Immature natural killer cell (primary cell): ENCODE measurements at regions not wholly inside any gene's neighbourhood (a gene's known extent, or its start where the extent isn't known, plus 50 kb on each side); places are given as distances from the start of the nearest gene placed in this dataset.

ENCODE experiments used
- DNase-seq, 3 donors: peaks; one replicate each; pipeline ENCODE4 v3.0.0; 2022; ENCODE audit warnings: mixed read lengths in 1 of 3
- H3K27ac Mint-ChIP-seq, 6 donors: one replicate each; pipeline ENCODE4 v1.8.0; 2020; ENCODE audit warnings: mixed read lengths in 6 of 6, mild to moderate bottlenecking in 5 of 6, inconsistent platforms in 4 of 6, moderate library complexity in 3 of 6
- H3K27me3 Mint-ChIP-seq, 3 donors: one replicate each; pipeline ENCODE4 v1.8.0; 2020 to 2021; ENCODE audit warnings: low read depth in 3 of 3, mild to moderate bottlenecking in 3 of 3, mixed read lengths in 3 of 3, moderate library complexity in 3 of 3, inconsistent platforms in 1 of 3
- H3K36me3 Mint-ChIP-seq, 3 donors: one replicate each; pipeline ENCODE4 v1.8.0; 2020; ENCODE audit warnings: mixed read lengths in 3 of 3, inconsistent platforms in 2 of 3, mild to moderate bottlenecking in 2 of 3
- H3K4me1 Mint-ChIP-seq, 2 donors: one replicate each; pipeline ENCODE4 v1.8.0; 2020; ENCODE audit warnings: inconsistent platforms in 2 of 2, mild to moderate bottlenecking in 2 of 2, mixed read lengths in 2 of 2, moderate library complexity in 1 of 2
- H3K4me3 Mint-ChIP-seq, 5 donors: one replicate each; pipeline ENCODE4 v1.8.0; 2020; ENCODE audit warnings: mild to moderate bottlenecking in 5 of 5, mixed read lengths in 5 of 5, inconsistent platforms in 3 of 5, moderate library complexity in 3 of 5
- H3K9me3 Mint-ChIP-seq, 6 donors: one replicate each; pipeline ENCODE4 v1.8.0; 2020; ENCODE audit warnings: mild to moderate bottlenecking in 6 of 6, mixed read lengths in 6 of 6, inconsistent platforms in 4 of 6, moderate library complexity in 3 of 6

DNA sequence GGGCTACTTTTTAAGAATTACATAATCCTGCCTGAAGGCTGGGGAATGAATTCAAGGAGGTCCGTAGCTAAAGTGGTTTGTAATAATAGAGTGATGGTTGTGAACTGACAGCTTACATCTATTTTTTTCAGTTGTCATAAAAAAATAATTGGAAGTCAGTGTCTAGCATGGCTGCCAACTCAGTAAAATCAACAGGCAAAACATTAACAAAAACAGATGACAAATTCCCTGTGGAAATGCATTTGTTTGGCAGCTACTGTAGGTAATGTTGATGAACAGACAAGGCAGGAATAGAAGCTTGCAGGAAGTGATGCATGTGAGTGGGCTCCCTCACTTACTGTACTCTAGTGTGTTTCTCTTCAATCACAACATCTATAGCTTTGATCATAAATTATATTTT is 766.0 kb upstream of the POT1 start:
- no peaks in the 10 kb centered on the region for H3K4me1 Mint-ChIP-seq
- DNase-seq: no peak
- no peaks in the 10 kb centered on the region for H3K27me3 Mint-ChIP-seq
- H3K36me3 Mint-ChIP-seq: no peaks in the 10 kb centered on the region
- H3K27ac Mint-ChIP-seq: no peak overlapping the region
- peaks cover 0 to 9% (median 0%) of the 10 kb centered on the region in 6 donors for H3K9me3 Mint-ChIP-seq
- no peak overlapping the region for H3K4me3 Mint-ChIP-seq

DNA sequence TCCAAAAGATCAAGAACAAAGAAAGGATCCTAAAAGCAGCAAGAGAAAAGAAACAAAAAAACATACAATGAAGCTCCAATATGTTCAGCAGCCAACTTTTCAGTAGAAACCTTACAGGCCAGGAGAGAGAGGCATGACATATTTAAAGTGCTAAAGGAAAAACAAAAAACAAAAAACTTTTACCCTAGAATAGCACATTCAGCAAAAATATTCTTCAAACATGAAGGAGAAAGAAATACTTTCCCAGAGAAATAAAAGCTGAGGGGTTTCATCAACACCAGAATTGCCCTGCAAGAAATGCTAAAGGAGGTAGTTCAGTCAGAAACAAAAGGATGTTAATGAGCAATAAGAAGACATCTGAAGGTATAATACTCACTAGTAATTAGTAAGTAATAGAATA is 753.5 kb upstream of the POT1 start:
- no peak for DNase-seq
- Mint-ChIP-seq H3K27me3 (peaks cover 0 to 2% (median 1%) of the 10 kb centered on the region in 3 donors), H3K4me1 (no peaks in the 10 kb centered on the region), H3K27ac (no peak overlapping the region), H3K4me3 (no peak overlapping the region), H3K36me3 (no peaks in the 10 kb centered on the region), H3K9me3 (peaks cover 2 to 8% (median 5%) of the 10 kb centered on the region in 6 donors)

DNA sequence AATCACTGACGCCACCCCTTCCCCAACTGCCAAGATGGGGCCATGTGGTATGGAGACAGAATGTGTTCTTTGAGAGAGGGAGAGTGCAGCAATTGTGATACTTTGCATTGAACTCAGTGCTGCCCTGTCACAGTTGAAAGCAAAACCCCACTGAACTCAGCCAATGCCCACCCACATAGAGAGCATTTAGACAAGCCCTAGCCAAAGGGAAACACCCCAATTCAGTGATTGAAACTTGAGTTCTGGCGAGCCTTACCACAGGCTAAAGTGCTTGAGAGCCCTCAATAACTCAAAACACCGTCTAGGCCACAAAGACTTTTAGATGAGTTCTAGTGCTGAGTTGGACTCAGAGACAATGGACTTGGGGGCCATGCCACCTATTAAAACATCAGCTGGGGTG is 751.9 kb upstream of the POT1 start:
- Mint-ChIP-seq H3K27ac (no peak overlapping the region), H3K4me3 (no peak overlapping the region), H3K27me3 (peaks cover 0 to 1% (median under 1%) of the 10 kb centered on the region in 3 donors), H3K9me3 (peaks cover 2 to 6% (median 4%) of the 10 kb centered on the region in 6 donors), H3K36me3 (no peaks in the 10 kb centered on the region), H3K4me1 (no peaks in the 10 kb centered on the region)
- DNase-seq: no peak

DNA sequence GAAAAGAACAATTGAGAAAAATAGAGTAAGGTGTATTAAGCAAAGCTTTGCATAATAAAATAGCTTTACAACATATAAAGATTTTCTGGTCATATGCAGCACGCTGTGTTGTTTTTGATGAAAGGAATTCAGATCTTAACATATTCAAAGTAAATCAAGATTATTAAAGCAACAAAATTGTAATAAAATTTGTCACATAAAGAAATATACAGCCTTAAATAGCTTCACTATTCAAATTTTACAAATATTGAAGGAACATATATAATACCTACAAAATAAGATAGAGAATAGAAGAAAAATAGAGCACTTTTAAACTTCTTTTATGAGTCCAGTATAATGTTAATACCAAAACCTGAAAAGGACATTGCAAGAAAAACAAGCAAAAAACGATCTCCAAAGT is 749.1 kb upstream of the POT1 start:
- Mint-ChIP-seq H3K27me3 (peaks cover 0 to 1% (median 0%) of the 10 kb centered on the region in 3 donors), H3K27ac (no peak overlapping the region), H3K4me3 (no peak overlapping the region), H3K4me1 (no peaks in the 10 kb centered on the region), H3K9me3 (peaks cover 0 to 9% (median 3%) of the 10 kb centered on the region in 6 donors), H3K36me3 (no peaks in the 10 kb centered on the region)
- DNase-seq: no peak

DNA sequence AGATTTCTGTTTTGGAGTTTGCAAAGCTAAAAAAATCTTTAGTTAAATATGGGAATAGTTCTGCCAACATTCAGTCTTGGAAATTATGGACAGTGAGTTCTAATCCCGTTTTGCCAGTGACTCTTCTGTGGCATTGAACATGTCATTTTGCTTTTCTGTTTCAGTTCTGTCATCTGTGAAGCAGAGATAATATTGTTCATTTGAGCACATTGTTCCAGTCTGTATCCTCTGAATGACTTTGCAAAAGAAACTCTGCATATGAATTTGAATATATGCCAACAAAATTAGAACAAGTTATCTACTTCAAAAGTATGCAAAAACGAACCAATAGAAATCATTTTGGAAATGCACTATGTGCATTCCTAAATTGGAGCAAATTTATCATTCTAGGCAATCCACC is 746.0 kb upstream of the POT1 start:
- H3K27me3 Mint-ChIP-seq: no peaks in the 10 kb centered on the region
- H3K9me3 Mint-ChIP-seq: peaks cover 0 to 6% (median 0%) of the 10 kb centered on the region in 6 donors
- H3K4me1 Mint-ChIP-seq: no peaks in the 10 kb centered on the region
- H3K27ac Mint-ChIP-seq: no peak overlapping the region
- H3K4me3 Mint-ChIP-seq: no peak overlapping the region
- H3K36me3 Mint-ChIP-seq: no peaks in the 10 kb centered on the region
- DNase-seq: no peak

DNA sequence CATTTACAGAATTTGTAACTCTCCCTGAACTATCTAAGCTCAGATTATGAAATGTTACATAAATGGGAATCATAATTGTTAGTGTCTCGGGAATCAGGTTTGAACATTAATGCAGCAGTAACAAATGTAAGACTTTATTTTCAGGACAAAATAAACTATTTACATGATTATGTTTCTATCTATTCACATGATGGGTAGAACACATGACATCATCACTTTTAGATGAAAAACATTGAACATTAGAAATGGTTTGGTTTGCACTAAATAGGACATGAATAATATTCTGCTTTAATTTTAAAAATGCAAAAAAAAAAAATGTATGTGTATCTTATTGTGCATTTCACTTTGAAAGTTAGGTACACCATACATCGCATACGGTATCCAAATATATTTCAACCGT is 745.5 kb upstream of the POT1 start:
- Mint-ChIP-seq H3K4me3 (no peak overlapping the region), H3K27me3 (peaks cover 0 to 2% (median 0%) of the 10 kb centered on the region in 3 donors), H3K4me1 (no peaks in the 10 kb centered on the region), H3K36me3 (no peaks in the 10 kb centered on the region), H3K27ac (no peak overlapping the region), H3K9me3 (peaks cover 0 to 6% (median 0%) of the 10 kb centered on the region in 6 donors)
- DNase-seq: no peak

DNA sequence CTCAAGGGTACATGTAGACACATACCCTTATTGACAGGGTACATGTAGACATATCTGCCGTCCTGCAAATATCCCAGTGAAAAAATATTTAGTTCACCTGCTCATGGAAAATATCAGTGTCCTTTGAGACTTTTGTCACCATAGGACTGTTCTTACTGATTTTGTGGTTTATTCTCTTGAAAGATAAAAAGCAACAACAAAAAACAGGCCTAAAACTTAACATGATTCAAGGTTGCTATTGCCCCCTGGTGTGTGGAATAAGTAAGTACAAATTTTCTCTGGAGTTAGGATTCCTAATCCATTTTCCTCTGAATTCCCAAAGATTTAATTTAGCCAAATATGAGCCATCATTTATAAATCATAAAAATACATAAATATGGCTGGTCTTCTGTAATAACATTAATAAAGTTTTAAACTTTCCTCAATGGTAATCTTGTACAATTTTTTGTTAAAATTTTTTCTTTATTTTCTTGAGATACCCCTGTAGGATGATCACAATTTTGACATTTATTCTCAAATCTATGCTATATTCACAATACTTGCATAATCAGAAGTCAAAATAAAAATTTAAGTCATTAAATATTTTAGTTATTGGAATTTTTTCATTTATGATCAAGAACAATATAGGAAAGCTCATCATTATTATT is 741.4 kb upstream of the POT1 start:
- H3K36me3 Mint-ChIP-seq: no peaks in the 10 kb centered on the region
- peaks cover 0 to 6% (median 0%) of the 10 kb centered on the region in 6 donors for H3K9me3 Mint-ChIP-seq
- H3K4me3 Mint-ChIP-seq: no peak overlapping the region
- no peak overlapping the region for H3K27ac Mint-ChIP-seq
- peak; percentile 5 to 14 (median 6) for DNase-seq
- peaks cover 0 to 2% (median 0%) of the 10 kb centered on the region in 3 donors for H3K27me3 Mint-ChIP-seq
- no peaks in the 10 kb centered on the region for H3K4me1 Mint-ChIP-seq

DNA sequence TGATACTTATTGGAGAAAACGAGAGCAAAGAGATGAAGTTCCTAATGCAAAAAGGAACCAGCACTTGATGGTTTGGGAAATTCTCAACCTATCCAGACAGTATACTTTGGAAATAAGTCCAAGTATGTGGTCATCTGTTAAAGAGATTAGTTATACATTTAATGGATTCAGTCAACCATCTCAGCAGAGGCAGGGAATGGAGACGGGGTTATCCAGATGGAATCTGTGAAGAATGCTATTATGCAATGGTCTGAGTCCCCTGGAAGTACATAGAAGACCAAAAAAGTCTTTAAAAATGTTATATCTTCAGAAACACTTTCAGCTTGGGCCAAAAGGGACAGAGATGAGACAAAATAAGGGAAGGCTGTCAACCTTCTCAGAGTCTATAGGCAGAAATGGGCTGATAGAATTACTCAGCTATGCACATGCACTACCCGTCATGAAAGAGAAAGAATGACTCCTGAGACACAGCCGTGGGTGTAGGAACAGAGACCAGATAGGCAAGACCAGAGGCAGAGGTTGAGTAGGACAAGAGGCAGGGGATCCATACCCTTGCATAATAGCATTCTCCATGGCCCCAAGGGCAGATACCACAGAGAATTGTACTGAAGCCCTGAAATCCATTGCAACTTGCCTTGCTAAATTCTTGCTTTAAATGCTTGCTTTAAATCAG is 738.8 kb upstream of the POT1 start:
- no peak for DNase-seq
- H3K27ac Mint-ChIP-seq: no peak overlapping the region
- peaks cover 0 to 2% (median 0%) of the 10 kb centered on the region in 6 donors for H3K9me3 Mint-ChIP-seq
- H3K36me3 Mint-ChIP-seq: no peaks in the 10 kb centered on the region
- H3K4me1 Mint-ChIP-seq: no peaks in the 10 kb centered on the region
- peaks cover 0 to 2% (median 0%) of the 10 kb centered on the region in 3 donors for H3K27me3 Mint-ChIP-seq
- H3K4me3 Mint-ChIP-seq: no peak overlapping the region

DNA sequence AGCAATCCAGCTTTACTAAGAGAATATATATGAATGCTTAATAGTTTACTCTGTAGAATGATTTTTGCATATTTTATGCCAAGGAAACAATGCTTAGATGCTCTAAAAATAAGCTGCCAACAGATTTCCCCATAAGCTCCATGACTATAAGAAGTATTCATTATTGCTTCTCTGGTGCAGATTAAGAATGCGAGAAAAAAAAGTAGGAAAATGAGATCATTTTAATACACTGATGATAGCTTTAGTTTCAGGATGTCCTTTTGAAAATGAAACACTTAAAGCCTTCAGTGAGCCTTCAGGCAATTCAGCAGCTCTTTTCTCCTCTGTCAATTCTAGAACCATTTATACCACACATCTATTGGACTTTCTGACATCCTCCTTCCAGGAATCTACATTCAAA is 735.0 kb upstream of the POT1 start:
- DNase-seq: no peak
- peaks cover 0 to 2% (median 0%) of the 10 kb centered on the region in 3 donors for H3K27me3 Mint-ChIP-seq
- H3K27ac Mint-ChIP-seq: no peak overlapping the region
- peaks cover 0 to 4% (median 0%) of the 10 kb centered on the region in 6 donors for H3K9me3 Mint-ChIP-seq
- H3K4me3 Mint-ChIP-seq: no peak overlapping the region
- H3K36me3 Mint-ChIP-seq: no peaks in the 10 kb centered on the region
- no peaks in the 10 kb centered on the region for H3K4me1 Mint-ChIP-seq

DNA sequence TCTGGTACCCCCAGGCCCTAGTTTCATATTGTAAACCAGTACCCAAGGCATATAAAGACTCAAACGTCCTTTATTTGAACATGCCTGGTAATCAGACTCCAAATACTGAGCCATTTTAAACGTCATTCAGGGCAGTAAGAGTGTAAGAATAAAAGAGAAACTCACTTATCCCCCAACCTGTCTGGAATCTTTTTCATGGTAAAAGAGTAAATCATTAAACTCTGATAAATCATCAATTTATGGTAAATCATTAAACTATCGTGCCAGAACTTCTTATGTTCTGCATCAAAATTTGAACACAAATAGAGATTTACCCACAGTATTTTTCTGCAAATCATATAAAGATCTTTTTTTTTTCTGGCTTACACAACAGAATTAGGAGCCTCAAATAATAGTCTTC is 734.3 kb upstream of the POT1 start:
- Mint-ChIP-seq H3K27ac (no peak overlapping the region), H3K36me3 (no peaks in the 10 kb centered on the region), H3K4me3 (no peak overlapping the region), H3K27me3 (peaks cover 0 to 2% (median 0%) of the 10 kb centered on the region in 3 donors), H3K4me1 (no peaks in the 10 kb centered on the region), H3K9me3 (peaks cover 0 to 4% (median 0%) of the 10 kb centered on the region in 6 donors)
- no peak for DNase-seq

DNA sequence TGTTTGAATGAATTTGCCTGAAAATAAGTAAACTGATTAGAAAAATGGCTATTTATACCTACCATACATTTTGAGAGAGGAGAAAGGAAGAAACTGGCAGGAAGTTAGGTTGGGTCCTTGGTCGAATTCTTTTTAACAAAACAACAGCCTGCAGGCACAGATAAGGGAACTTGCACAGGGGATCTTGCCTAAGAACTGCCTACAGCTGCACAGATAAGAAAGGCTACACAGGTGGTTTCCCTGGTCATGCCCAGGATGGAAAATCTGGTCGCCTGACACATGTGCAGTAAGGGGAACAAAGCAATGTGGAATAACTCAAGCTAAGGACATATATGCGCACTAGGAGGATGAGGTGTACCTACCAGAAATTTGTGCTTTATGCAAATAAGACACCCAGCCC is 732.1 kb upstream of the POT1 start:
- H3K27me3 Mint-ChIP-seq: peaks cover 0 to 2% (median 0%) of the 10 kb centered on the region in 3 donors
- peaks cover 0 to 4% (median 2%) of the 10 kb centered on the region in 6 donors for H3K9me3 Mint-ChIP-seq
- H3K4me3 Mint-ChIP-seq: no peak overlapping the region
- no peak for DNase-seq
- H3K36me3 Mint-ChIP-seq: peaks cover 0 to 6% (median 0%) of the 10 kb centered on the region in 3 donors
- H3K27ac Mint-ChIP-seq: no peak overlapping the region
- H3K4me1 Mint-ChIP-seq: no peaks in the 10 kb centered on the region

DNA sequence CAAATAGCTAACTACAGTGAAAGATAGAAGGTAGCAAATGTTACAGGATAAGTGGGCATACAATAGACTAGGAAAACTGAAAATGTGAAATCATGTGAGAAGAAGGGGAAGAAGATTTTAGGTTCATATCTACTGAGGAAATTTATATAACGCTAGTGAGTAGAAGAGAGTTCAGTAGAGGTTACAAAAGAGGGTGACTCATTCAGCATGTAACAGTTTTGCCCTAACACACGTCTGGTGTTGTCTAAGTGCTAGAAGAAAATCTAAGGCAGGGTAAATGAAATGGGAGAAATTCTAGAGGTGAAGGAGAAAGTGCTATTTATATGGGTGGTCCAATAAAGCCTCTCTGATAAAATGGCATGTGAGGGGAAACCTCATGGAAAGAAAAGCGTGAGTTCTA is 731.4 kb upstream of the POT1 start:
- Mint-ChIP-seq H3K4me3 (no peak overlapping the region), H3K4me1 (no peaks in the 10 kb centered on the region), H3K9me3 (peaks cover 0 to 4% (median 2%) of the 10 kb centered on the region in 6 donors), H3K27ac (no peak overlapping the region), H3K27me3 (peaks cover 0 to 2% (median 0%) of the 10 kb centered on the region in 3 donors), H3K36me3 (peaks cover 0 to 6% (median 0%) of the 10 kb centered on the region in 3 donors)
- DNase-seq: no peak

DNA sequence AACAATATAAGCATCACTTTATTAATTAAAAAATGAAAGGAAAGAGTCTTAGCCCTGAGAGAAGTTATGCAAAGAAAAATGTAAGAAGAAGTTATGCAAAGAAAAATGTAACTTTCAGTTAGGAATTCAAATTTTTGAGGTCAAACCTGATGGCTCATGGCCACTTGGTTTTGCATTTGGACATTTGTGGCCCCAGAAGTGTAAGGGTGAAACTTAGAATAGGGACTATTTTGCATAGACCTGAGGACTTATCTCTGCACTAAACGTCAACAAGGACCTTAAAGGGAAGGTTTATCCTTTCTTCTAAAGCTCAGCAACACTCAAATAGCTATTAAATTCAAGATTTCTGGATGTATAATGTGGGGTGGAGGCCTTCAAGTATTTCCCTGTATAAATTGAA is 724.5 kb upstream of the POT1 start:
- H3K4me1 Mint-ChIP-seq: peaks cover 0 to 10% of the 10 kb centered on the region in 2 donors
- no peak overlapping the region for H3K4me3 Mint-ChIP-seq
- peaks cover 0 to 6% (median 0%) of the 10 kb centered on the region in 3 donors for H3K36me3 Mint-ChIP-seq
- H3K27ac Mint-ChIP-seq: no peak overlapping the region
- peaks cover 0 to 2% (median 0%) of the 10 kb centered on the region in 3 donors for H3K27me3 Mint-ChIP-seq
- H3K9me3 Mint-ChIP-seq: peaks cover 0 to 8% (median under 1%) of the 10 kb centered on the region in 6 donors
- no peak for DNase-seq

DNA sequence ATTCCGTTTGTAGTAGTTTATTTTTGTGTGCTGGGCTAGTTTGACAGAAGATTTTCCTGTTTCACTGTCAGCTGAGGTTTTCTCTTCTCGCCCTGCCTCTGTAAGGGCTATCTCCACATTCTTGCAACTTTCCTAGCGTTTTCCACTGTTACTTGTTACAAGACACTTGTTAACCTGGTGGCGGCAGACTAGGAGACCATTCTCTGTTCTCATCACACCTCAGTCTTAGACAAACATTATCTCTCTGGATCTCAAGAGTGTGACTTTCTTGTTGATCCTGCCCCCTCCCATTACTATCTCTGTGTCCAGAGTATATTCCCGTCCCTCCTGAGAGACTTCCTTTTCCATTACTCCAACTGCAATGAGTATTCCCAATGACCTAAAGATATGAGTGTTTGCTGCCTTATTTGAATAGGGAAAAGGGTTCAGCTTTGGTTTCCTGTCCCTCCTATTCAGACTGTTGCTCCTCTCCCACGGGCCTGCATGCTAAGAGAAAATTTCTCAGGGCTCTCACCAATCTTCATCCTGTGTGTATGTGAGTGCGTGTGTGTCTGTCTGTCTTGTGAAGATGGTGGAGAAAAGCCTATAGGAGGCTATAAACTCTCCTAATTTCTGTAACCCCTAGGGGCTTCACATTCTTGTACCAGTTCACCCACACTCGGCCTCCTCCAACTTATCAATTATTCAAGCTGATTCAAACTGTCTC is 722.4 kb upstream of the POT1 start:
- H3K36me3 Mint-ChIP-seq: peaks cover 0 to 4% (median 0%) of the 10 kb centered on the region in 3 donors
- peaks cover 0 to 10% of the 10 kb centered on the region in 2 donors for H3K4me1 Mint-ChIP-seq
- H3K27me3 Mint-ChIP-seq: peaks cover 0 to 2% (median 2%) of the 10 kb centered on the region in 3 donors
- no peak overlapping the region for H3K27ac Mint-ChIP-seq
- peaks cover 0 to 14% (median 7%) of the 10 kb centered on the region in 6 donors for H3K9me3 Mint-ChIP-seq
- no peak for DNase-seq
- H3K4me3 Mint-ChIP-seq: no peak overlapping the region
